ENCODE measurements at regions not wholly inside any gene's neighbourhood (a gene's known extent, or its start where the extent isn't known, plus 50 kb on each side); places are given as distances from the start of the nearest gene placed in this dataset.

- Histone ChIP-seq H3K36me3 (replicated peaks; ENCODE audit: insufficient read depth, low read depth) (no peaks in the 10 kb centered on the region), H2AFZ (no peak overlapping the region), H3K27ac (no peak overlapping the region), H3K4me1 (ENCODE audit: insufficient read depth) (no peaks in the 10 kb centered on the region), H3K27me3 (no peaks in the 10 kb centered on the region), H3K79me2 (no peaks in the 10 kb centered on the region), H3K9me3 (ENCODE audit: low read depth) (no peaks in the 10 kb centered on the region), H4K20me1 (ENCODE audit: insufficient read depth, poor library complexity, severe bottlenecking) (no peaks in the 10 kb centered on the region), H3K9me2 (replicated peaks; ENCODE audit: insufficient read depth) (no peaks in the 10 kb centered on the region), H3K4me3 (no peak overlapping the region), H3K4me2 (no peak overlapping the region)
- no peak for DNase-seq (ENCODE audit: low spot score)
- TF ChIP-seq EZH2phosphoT487 (IDR thresholded peaks at IDR 0.05; ENCODE audit: low read depth, severe bottlenecking, unreplicated experiment) (no peak), EZH2 (IDR thresholded peaks at IDR 0.05; ENCODE audit: borderline replicate concordance) (no peak), CTCF (IDR thresholded peaks at IDR 0.05; ENCODE audit: poor library complexity) (no peak)
- 71% methylated on average over 3 of the region's 3 CpGs for WGBS (ENCODE audit: low lambda C conversion rate, missing lambda C conversion rate)
These were observed 1028.3 kb upstream of the B3GALT2 start for GRCh38 chr1:194214735-194215134.

- H3K4me3 ChIP-seq: no peak overlapping the region
- no peaks in the 10 kb centered on the region for H3K27me3 ChIP-seq
- H3K9me2 ChIP-seq (replicated peaks; ENCODE audit: insufficient read depth): no peaks in the 10 kb centered on the region
- H3K4me2 ChIP-seq: no peak overlapping the region
- TF ChIP-seq EZH2 (IDR thresholded peaks at IDR 0.05; ENCODE audit: borderline replicate concordance): no peak
- TF ChIP-seq EZH2phosphoT487 (IDR thresholded peaks at IDR 0.05; ENCODE audit: low read depth, severe bottlenecking, unreplicated experiment): no peak
- no peak for TF ChIP-seq CTCF (IDR thresholded peaks at IDR 0.05; ENCODE audit: poor library complexity)
- H3K36me3 ChIP-seq (replicated peaks; ENCODE audit: insufficient read depth, low read depth): no peaks in the 10 kb centered on the region
- no peaks in the 10 kb centered on the region for H3K79me2 ChIP-seq
- H4K20me1 ChIP-seq (ENCODE audit: insufficient read depth, poor library complexity, severe bottlenecking): no peaks in the 10 kb centered on the region
- no peaks in the 10 kb centered on the region for H3K4me1 ChIP-seq (ENCODE audit: insufficient read depth)
- H3K9me3 ChIP-seq (ENCODE audit: low read depth): no peaks in the 10 kb centered on the region
- no peak for DNase-seq (ENCODE audit: low spot score)
- H2AFZ ChIP-seq: no peak overlapping the region
- no peak overlapping the region for H3K27ac ChIP-seq
These were observed 1023.5 kb upstream of the B3GALT2 start for GRCh38 chr1:194209920-194210319.

GRCh38 chr1:194208674-194209073, 1022.3 kb upstream of the B3GALT2 start:
- H3K27ac ChIP-seq: no peak overlapping the region
- WGBS (ENCODE audit: low lambda C conversion rate, missing lambda C conversion rate): 82% methylated on average over 1 of the region's 1 CpG
- no peak overlapping the region for H3K4me2 ChIP-seq

More at GRCh38 chr1:194208674-194209073, 1022.3 kb upstream of the B3GALT2 start:
- H3K4me1 ChIP-seq (ENCODE audit: insufficient read depth): no peaks in the 10 kb centered on the region
- no peaks in the 10 kb centered on the region for H3K9me2 ChIP-seq (replicated peaks; ENCODE audit: insufficient read depth)
- H3K27me3 ChIP-seq: no peaks in the 10 kb centered on the region
- no peaks in the 10 kb centered on the region for H4K20me1 ChIP-seq (ENCODE audit: insufficient read depth, poor library complexity, severe bottlenecking)
- H3K9me3 ChIP-seq (ENCODE audit: low read depth): no peaks in the 10 kb centered on the region
- no peak overlapping the region for H3K4me3 ChIP-seq
- DNase-seq (ENCODE audit: low spot score): no peak
- H3K79me2 ChIP-seq: no peaks in the 10 kb centered on the region
- TF ChIP-seq EZH2phosphoT487 (IDR thresholded peaks at IDR 0.05; ENCODE audit: low read depth, severe bottlenecking, unreplicated experiment): no peak
- TF ChIP-seq EZH2 (IDR thresholded peaks at IDR 0.05; ENCODE audit: borderline replicate concordance): no peak
- TF ChIP-seq CTCF (IDR thresholded peaks at IDR 0.05; ENCODE audit: poor library complexity): no peak
- no peaks in the 10 kb centered on the region for H3K36me3 ChIP-seq (replicated peaks; ENCODE audit: insufficient read depth, low read depth)
- no peak overlapping the region for H2AFZ ChIP-seq
